Breast epithelium (tissue), 3 donors: ENCODE measurements at regions not wholly inside any gene's neighbourhood (a gene's known extent, or its start where the extent isn't known, plus 50 kb on each side); places are given as distances from the start of the nearest gene placed in this dataset.

Experiments used
- CTCF ChIP-seq, 3 donors: fragments of 450-650 bp; IDR thresholded peaks; one replicate each; pipeline ENCODE4 v1.5.1; 2016 to 2017; ENCODE audit warnings: antibody characterized with exemption in 3 of 3, mild to moderate bottlenecking in 3 of 3, moderate library complexity in 3 of 3
- POLR2A ChIP-seq: fragments of 450-650 bp; IDR thresholded peaks from one replicate; pipeline ENCODE4 v1.6.1; 2016; ENCODE audit warnings: antibody characterized with exemption, mild to moderate bottlenecking, moderate library complexity
- POLR2AphosphoS5 ChIP-seq, 3 donors: sonication (generic); formaldehyde crosslinking; IDR thresholded peaks; one replicate each; pipeline ENCODE4 v1.6.1; 2017; ENCODE audit warnings: antibody characterized with exemption in 3 of 3

- TF ChIP-seq POLR2A (no peak), CTCF (IDR thresholded peaks at IDR 0.05) (no peak), POLR2AphosphoS5 (IDR thresholded peaks at IDR 0.05) (no peak)
Observed at GRCh38 chr2:35501076-35501475, 854.5 kb upstream of the CRIM1 start.
